Superior temporal gyrus (tissue), 1 donor: ENCODE measurements at regions not wholly inside any gene's neighbourhood (a gene's known extent, or its start where the extent isn't known, plus 50 kb on each side); places are given as distances from the start of the nearest gene placed in this dataset.

ENCODE experiments used
- DNase-seq: peaks from one replicate; pipeline ENCODE4 v3.0.0-alpha.2; 2016; ENCODE audit errors: extremely low spot score

GRCh38 chr20:57849521-57850215, 139.9 kb upstream of the PMEPA1 start:
- no peak for DNase-seq

GRCh38 chr20:57849121-57849520, 139.3 kb upstream of the PMEPA1 start:
- DNase-seq: no peak

GRCh38 chr20:57848282-57848681, 138.5 kb upstream of the PMEPA1 start:
- no peak for DNase-seq

- DNase-seq: no peak
These were observed 137.3 kb upstream of the PMEPA1 start for GRCh38 chr20:57847104-57847503.

GRCh38 chr20:57844626-57845596, 135.1 kb upstream of the PMEPA1 start:
- no peak for DNase-seq

GRCh38 chr20:57843941-57844625, 134.3 kb upstream of the PMEPA1 start:
- no peak for DNase-seq

- no peak for DNase-seq
These were observed 132.9 kb upstream of the PMEPA1 start for GRCh38 chr20:57842720-57843119.

GRCh38 chr20:57841297-57841866, 131.6 kb upstream of the PMEPA1 start:
- no peak for DNase-seq

- DNase-seq: no peak
These were observed 130.9 kb upstream of the PMEPA1 start for GRCh38 chr20:57840504-57841296.

- DNase-seq: no peak
These were observed 130.3 kb upstream of the PMEPA1 start for GRCh38 chr20:57840066-57840465.

GRCh38 chr20:57838670-57839151, 128.9 kb upstream of the PMEPA1 start:
- DNase-seq: no peak

- no peak for DNase-seq
These were observed 127.6 kb upstream of the PMEPA1 start for GRCh38 chr20:57837208-57838035.

- DNase-seq: no peak
These were observed 126.0 kb upstream of the PMEPA1 start for GRCh38 chr20:57835588-57836455.

GRCh38 chr20:57835074-57835452, 125.2 kb upstream of the PMEPA1 start:
- no peak for DNase-seq

GRCh38 chr20:57834306-57835073, 124.7 kb upstream of the PMEPA1 start:
- DNase-seq: no peak

- DNase-seq: no peak
These were observed 122.3 kb upstream of the PMEPA1 start for GRCh38 chr20:57831993-57832585.

- DNase-seq: no peak
These were observed 121.6 kb upstream of the PMEPA1 start for GRCh38 chr20:57831326-57831992.
